WTC11 (cell line): ENCODE measurements at regions not wholly inside any gene's neighbourhood (a gene's known extent, or its start where the extent isn't known, plus 50 kb on each side); places are given as distances from the start of the nearest gene placed in this dataset.

Experiments used
- CREM ChIP-seq: sonication (generic); formaldehyde crosslinking; IDR thresholded peaks from 2 replicates; pipeline ENCODE4 v1.8.1; 2022; ENCODE audit warnings: mild to moderate bottlenecking, missing genetic modification reagents, moderate library complexity
- ELF4 ChIP-seq: sonication (generic); formaldehyde crosslinking; IDR thresholded peaks from 2 replicates; pipeline ENCODE4 v1.8.1; 2022; ENCODE audit warnings: low read depth, mild to moderate bottlenecking, moderate library complexity, missing genetic modification reagents
- SP1 ChIP-seq: sonication (generic); formaldehyde crosslinking; conservative IDR thresholded peaks from 2 replicates; pipeline ENCODE4 v1.8.1; 2022; ENCODE audit warnings: missing genetic modification reagents
- ZNF232 ChIP-seq: sonication (generic); formaldehyde crosslinking; IDR thresholded peaks from 2 replicates; pipeline ENCODE4 v1.8.0; 2022; ENCODE audit warnings: mild to moderate bottlenecking, missing genetic modification reagents
- TF ChIP-seq, protein P1 (sequence below): sonication (generic); formaldehyde crosslinking; conservative IDR thresholded peaks from 2 replicates; pipeline ENCODE4 v1.8.1; 2023; ENCODE audit warnings: mild to moderate bottlenecking, low read depth, missing genetic modification reagents, moderate library complexity
- TF ChIP-seq, protein P2 (sequence below): fragments of 200-600 bp; IDR thresholded peaks from 2 replicates; pipeline ENCODE4 v1.8.0; 2022; ENCODE audit warnings: antibody characterized with exemption
- TF ChIP-seq, protein P3 (sequence below): sonication (generic); formaldehyde crosslinking; IDR thresholded peaks from 2 replicates; pipeline ENCODE4 v1.8.0; 2022; ENCODE audit warnings: mild to moderate bottlenecking, missing genetic modification reagents
- TF ChIP-seq, protein P4 (sequence below): sonication (generic); formaldehyde crosslinking; IDR thresholded peaks from 2 replicates; pipeline ENCODE4 v1.8.0; 2022; ENCODE audit warnings: missing genetic modification reagents
- TF ChIP-seq, protein P5 (sequence below): sonication (generic); formaldehyde crosslinking; IDR thresholded peaks from 2 replicates; pipeline ENCODE4 v1.8.0; 2022; ENCODE audit warnings: mild to moderate bottlenecking, missing genetic modification reagents
- TF ChIP-seq, protein P6 (sequence below): sonication (generic); formaldehyde crosslinking; IDR thresholded peaks from 2 replicates; pipeline ENCODE4 v1.8.1; 2022; ENCODE audit warnings: mild to moderate bottlenecking, missing genetic modification reagents, moderate library complexity, borderline replicate concordance
- TF ChIP-seq, protein P7 (sequence below): sonication (generic); formaldehyde crosslinking; IDR thresholded peaks from 2 replicates; pipeline ENCODE4 v1.8.1; 2023; ENCODE audit warnings: mild to moderate bottlenecking, missing genetic modification reagents, moderate library complexity
- TF ChIP-seq, protein P8 (sequence below): sonication (generic); formaldehyde crosslinking; conservative IDR thresholded peaks from 2 replicates; pipeline ENCODE4 v1.8.1; 2022; ENCODE audit warnings: mild to moderate bottlenecking, missing genetic modification reagents
- TF ChIP-seq, protein P9 (sequence below): sonication (generic); formaldehyde crosslinking; IDR thresholded peaks from 2 replicates; pipeline ENCODE4 v1.8.1; 2022; ENCODE audit warnings: low read depth, missing genetic modification reagents, borderline replicate concordance
- TF ChIP-seq, protein P10 (sequence below): sonication (generic); formaldehyde crosslinking; IDR thresholded peaks from 2 replicates; pipeline ENCODE4 v1.8.1; 2022; ENCODE audit warnings: low read depth, mild to moderate bottlenecking, moderate library complexity, missing genetic modification reagents, borderline replicate concordance

DNA sequence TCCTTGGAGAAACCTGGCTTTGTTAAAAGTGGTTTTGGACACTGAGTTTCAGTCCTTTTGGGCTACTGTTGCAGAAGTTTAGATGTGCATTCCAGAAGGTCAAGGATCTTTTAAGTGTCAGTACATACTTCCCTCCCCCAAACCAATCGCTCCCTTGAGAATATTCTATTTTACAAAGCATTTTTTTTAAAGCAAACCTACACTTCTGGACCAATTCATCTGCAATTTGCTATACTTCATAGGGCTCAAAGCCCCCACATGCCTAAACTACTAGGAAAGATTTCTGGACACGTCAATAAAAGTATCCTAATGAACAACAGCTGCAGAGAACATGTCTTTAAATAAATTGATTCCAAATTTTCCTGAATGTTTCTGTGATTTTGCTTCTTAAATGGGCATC is 157.6 kb downstream of the RDH14 start:
- TF ChIP-seq, protein P1, sequence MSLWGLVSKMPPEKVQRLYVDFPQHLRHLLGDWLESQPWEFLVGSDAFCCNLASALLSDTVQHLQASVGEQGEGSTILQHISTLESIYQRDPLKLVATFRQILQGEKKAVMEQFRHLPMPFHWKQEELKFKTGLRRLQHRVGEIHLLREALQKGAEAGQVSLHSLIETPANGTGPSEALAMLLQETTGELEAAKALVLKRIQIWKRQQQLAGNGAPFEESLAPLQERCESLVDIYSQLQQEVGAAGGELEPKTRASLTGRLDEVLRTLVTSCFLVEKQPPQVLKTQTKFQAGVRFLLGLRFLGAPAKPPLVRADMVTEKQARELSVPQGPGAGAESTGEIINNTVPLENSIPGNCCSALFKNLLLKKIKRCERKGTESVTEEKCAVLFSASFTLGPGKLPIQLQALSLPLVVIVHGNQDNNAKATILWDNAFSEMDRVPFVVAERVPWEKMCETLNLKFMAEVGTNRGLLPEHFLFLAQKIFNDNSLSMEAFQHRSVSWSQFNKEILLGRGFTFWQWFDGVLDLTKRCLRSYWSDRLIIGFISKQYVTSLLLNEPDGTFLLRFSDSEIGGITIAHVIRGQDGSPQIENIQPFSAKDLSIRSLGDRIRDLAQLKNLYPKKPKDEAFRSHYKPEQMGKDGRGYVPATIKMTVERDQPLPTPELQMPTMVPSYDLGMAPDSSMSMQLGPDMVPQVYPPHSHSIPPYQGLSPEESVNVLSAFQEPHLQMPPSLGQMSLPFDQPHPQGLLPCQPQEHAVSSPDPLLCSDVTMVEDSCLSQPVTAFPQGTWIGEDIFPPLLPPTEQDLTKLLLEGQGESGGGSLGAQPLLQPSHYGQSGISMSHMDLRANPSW: no peak
- TF ChIP-seq, protein P2, sequence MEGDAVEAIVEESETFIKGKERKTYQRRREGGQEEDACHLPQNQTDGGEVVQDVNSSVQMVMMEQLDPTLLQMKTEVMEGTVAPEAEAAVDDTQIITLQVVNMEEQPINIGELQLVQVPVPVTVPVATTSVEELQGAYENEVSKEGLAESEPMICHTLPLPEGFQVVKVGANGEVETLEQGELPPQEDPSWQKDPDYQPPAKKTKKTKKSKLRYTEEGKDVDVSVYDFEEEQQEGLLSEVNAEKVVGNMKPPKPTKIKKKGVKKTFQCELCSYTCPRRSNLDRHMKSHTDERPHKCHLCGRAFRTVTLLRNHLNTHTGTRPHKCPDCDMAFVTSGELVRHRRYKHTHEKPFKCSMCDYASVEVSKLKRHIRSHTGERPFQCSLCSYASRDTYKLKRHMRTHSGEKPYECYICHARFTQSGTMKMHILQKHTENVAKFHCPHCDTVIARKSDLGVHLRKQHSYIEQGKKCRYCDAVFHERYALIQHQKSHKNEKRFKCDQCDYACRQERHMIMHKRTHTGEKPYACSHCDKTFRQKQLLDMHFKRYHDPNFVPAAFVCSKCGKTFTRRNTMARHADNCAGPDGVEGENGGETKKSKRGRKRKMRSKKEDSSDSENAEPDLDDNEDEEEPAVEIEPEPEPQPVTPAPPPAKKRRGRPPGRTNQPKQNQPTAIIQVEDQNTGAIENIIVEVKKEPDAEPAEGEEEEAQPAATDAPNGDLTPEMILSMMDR: no peak
- TF ChIP-seq ZNF232 (CRISPR knock-in tag) (no peak), SP1 (CRISPR knock-in tag) (no peak), CREM (no peak), ELF4 (CRISPR knock-in tag) (no peak)
- TF ChIP-seq, protein P3, sequence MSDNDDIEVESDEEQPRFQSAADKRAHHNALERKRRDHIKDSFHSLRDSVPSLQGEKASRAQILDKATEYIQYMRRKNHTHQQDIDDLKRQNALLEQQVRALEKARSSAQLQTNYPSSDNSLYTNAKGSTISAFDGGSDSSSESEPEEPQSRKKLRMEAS: no peak
- TF ChIP-seq, protein P4, sequence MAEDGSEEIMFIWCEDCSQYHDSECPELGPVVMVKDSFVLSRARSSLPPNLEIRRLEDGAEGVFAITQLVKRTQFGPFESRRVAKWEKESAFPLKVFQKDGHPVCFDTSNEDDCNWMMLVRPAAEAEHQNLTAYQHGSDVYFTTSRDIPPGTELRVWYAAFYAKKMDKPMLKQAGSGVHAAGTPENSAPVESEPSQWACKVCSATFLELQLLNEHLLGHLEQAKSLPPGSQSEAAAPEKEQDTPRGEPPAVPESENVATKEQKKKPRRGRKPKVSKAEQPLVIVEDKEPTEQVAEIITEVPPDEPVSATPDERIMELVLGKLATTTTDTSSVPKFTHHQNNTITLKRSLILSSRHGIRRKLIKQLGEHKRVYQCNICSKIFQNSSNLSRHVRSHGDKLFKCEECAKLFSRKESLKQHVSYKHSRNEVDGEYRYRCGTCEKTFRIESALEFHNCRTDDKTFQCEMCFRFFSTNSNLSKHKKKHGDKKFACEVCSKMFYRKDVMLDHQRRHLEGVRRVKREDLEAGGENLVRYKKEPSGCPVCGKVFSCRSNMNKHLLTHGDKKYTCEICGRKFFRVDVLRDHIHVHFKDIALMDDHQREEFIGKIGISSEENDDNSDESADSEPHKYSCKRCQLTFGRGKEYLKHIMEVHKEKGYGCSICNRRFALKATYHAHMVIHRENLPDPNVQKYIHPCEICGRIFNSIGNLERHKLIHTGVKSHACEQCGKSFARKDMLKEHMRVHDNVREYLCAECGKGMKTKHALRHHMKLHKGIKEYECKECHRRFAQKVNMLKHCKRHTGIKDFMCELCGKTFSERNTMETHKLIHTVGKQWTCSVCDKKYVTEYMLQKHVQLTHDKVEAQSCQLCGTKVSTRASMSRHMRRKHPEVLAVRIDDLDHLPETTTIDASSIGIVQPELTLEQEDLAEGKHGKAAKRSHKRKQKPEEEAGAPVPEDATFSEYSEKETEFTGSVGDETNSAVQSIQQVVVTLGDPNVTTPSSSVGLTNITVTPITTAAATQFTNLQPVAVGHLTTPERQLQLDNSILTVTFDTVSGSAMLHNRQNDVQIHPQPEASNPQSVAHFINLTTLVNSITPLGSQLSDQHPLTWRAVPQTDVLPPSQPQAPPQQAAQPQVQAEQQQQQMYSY (CRISPR knock-in tag): no peak
- TF ChIP-seq, protein P5, sequence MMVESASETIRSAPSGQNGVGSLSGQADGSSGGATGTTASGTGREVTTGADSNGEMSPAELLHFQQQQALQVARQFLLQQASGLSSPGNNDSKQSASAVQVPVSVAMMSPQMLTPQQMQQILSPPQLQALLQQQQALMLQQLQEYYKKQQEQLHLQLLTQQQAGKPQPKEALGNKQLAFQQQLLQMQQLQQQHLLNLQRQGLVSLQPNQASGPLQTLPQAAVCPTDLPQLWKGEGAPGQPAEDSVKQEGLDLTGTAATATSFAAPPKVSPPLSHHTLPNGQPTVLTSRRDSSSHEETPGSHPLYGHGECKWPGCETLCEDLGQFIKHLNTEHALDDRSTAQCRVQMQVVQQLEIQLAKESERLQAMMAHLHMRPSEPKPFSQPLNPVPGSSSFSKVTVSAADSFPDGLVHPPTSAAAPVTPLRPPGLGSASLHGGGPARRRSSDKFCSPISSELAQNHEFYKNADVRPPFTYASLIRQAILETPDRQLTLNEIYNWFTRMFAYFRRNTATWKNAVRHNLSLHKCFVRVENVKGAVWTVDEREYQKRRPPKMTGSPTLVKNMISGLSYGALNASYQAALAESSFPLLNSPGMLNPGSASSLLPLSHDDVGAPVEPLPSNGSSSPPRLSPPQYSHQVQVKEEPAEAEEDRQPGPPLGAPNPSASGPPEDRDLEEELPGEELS: no peak
- TF ChIP-seq, protein P6, sequence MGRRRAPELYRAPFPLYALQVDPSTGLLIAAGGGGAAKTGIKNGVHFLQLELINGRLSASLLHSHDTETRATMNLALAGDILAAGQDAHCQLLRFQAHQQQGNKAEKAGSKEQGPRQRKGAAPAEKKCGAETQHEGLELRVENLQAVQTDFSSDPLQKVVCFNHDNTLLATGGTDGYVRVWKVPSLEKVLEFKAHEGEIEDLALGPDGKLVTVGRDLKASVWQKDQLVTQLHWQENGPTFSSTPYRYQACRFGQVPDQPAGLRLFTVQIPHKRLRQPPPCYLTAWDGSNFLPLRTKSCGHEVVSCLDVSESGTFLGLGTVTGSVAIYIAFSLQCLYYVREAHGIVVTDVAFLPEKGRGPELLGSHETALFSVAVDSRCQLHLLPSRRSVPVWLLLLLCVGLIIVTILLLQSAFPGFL (CRISPR knock-in tag): no peak
- TF ChIP-seq, protein P7, sequence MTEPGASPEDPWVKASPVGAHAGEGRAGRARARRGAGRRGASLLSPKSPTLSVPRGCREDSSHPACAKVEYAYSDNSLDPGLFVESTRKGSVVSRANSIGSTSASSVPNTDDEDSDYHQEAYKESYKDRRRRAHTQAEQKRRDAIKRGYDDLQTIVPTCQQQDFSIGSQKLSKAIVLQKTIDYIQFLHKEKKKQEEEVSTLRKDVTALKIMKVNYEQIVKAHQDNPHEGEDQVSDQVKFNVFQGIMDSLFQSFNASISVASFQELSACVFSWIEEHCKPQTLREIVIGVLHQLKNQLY: no peak
- TF ChIP-seq, protein P8, sequence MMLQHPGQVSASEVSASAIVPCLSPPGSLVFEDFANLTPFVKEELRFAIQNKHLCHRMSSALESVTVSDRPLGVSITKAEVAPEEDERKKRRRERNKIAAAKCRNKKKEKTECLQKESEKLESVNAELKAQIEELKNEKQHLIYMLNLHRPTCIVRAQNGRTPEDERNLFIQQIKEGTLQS (CRISPR knock-in tag): no peak
- TF ChIP-seq, protein P9, sequence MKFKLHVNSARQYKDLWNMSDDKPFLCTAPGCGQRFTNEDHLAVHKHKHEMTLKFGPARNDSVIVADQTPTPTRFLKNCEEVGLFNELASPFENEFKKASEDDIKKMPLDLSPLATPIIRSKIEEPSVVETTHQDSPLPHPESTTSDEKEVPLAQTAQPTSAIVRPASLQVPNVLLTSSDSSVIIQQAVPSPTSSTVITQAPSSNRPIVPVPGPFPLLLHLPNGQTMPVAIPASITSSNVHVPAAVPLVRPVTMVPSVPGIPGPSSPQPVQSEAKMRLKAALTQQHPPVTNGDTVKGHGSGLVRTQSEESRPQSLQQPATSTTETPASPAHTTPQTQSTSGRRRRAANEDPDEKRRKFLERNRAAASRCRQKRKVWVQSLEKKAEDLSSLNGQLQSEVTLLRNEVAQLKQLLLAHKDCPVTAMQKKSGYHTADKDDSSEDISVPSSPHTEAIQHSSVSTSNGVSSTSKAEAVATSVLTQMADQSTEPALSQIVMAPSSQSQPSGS (CRISPR knock-in tag): no peak
- TF ChIP-seq, protein P10, sequence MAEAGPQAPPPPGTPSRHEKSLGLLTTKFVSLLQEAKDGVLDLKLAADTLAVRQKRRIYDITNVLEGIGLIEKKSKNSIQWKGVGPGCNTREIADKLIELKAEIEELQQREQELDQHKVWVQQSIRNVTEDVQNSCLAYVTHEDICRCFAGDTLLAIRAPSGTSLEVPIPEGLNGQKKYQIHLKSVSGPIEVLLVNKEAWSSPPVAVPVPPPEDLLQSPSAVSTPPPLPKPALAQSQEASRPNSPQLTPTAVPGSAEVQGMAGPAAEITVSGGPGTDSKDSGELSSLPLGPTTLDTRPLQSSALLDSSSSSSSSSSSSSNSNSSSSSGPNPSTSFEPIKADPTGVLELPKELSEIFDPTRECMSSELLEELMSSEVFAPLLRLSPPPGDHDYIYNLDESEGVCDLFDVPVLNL (CRISPR knock-in tag): no peak
